H1 (cell line): ENCODE measurements at regions not wholly inside any gene's neighbourhood (a gene's known extent, or its start where the extent isn't known, plus 50 kb on each side); places are given as distances from the start of the nearest gene placed in this dataset.

Experiments
- CTCF ChIA-PET: fragments of 300-600 bp; sonication (Branson Sonifier 250); formaldehyde crosslinking; loops from one replicate; lab custom pipeline; 2021; ENCODE audit not compliant: partially characterized antibody; lab: Charles Lee
- POLR2A ChIA-PET: fragments of 300-600 bp; sonication (Branson Sonifier 250); formaldehyde crosslinking; loops from one replicate; lab custom pipeline; 2021; ENCODE audit warnings: inconsistent platforms; ENCODE audit not compliant: partially characterized antibody; lab: Charles Lee
- DNase-seq, 2 experiments: peaks; one replicate each; pipeline versions ENCODE4 v3.0.0 to v3.0.0-alpha.2; 2010 to 2022; ENCODE audit warnings: low spot score in 2 of 2, low read depth in 1 of 2, mixed read lengths in 1 of 2
- FAIRE-seq: peaks from 2 replicates; lab custom pipeline; 2011; peaks lifted over from hg19 to GRCh38; lab: Jason Lieb, UNC
- H2AFZ ChIP-seq: 2 replicates; pipeline ENCODE4 v1.8.1; 2012; ENCODE audit warnings: low read length, inconsistent platforms
- H2AK5ac ChIP-seq: 2 replicates; pipeline ENCODE4 v1.6.1; 2013; ENCODE audit warnings: low read depth, low read length
- H2BK120ac ChIP-seq: replicated peaks from 2 replicates; pipeline ENCODE3; 2013; ENCODE audit warnings: low read depth, low read length, inconsistent platforms
- H2BK12ac ChIP-seq: 2 replicates; pipeline ENCODE4 v1.6.1; 2013; ENCODE audit warnings: low read depth, low read length
- H2BK15ac ChIP-seq: 2 replicates; pipeline ENCODE4 v1.6.1; 2013; ENCODE audit warnings: low read length
- H2BK20ac ChIP-seq: 2 replicates; pipeline ENCODE4 v1.6.1; 2013; ENCODE audit warnings: low read length
- H2BK5ac ChIP-seq: 2 replicates; pipeline ENCODE4 v1.6.1; 2013; ENCODE audit warnings: low read depth, low read length
- H3K14ac ChIP-seq: 2 replicates; pipeline ENCODE4 v1.6.1; 2013; ENCODE audit warnings: inconsistent platforms; ENCODE audit not compliant: insufficient read length
- H3K18ac ChIP-seq: 2 replicates; pipeline ENCODE4 v1.6.1; 2013; ENCODE audit warnings: low read length; ENCODE audit errors: extremely low read depth
- H3K23ac ChIP-seq: 2 replicates; pipeline ENCODE4 v1.6.1; 2013; ENCODE audit warnings: inconsistent platforms; ENCODE audit not compliant: insufficient read length
- H3K23me2 ChIP-seq: 2 replicates; pipeline ENCODE4 v1.6.1; 2013; ENCODE audit warnings: low read depth, low read length
- H3K27ac ChIP-seq: 2 replicates; pipeline ENCODE4 v1.6.1; 2011; ENCODE audit warnings: low read depth, low read length, inconsistent platforms
- H3K27me3 ChIP-seq, 4 experiments: replicated peaks in 1 of 4; 1 replicate in 1 of 4; 2 replicates in 3 of 4; pipeline versions ENCODE4 v1.6.1 to v1.8.1; 2011 to 2013; ENCODE audit warnings: low read length in 3 of 4, mild to moderate bottlenecking in 3 of 4, inconsistent platforms in 2 of 4, mixed read lengths in 2 of 4, moderate library complexity in 1 of 4; ENCODE audit not compliant: control insufficient read depth in 3 of 4, insufficient read depth in 3 of 4; ENCODE audit errors: extremely low read depth in 1 of 4
- H3K36me3 ChIP-seq, 4 experiments: 2 replicates each; pipeline versions ENCODE4 v1.6.1 to v1.8.1; 2011 to 2013; ENCODE audit warnings: mild to moderate bottlenecking in 4 of 4, low read length in 3 of 4, moderate library complexity in 2 of 4, control low read depth in 1 of 4, inconsistent platforms in 1 of 4; ENCODE audit not compliant: insufficient read depth in 4 of 4, control insufficient read depth in 2 of 4
- H3K4ac ChIP-seq: replicated peaks from 2 replicates; pipeline ENCODE3; 2013; ENCODE audit warnings: low read length, low read depth, mixed read lengths, inconsistent platforms; ENCODE audit not compliant: insufficient read length
- H3K4me1 ChIP-seq, 4 experiments: replicated peaks in 1 of 4; 1 replicate in 1 of 4; 2 replicates in 3 of 4; pipeline versions ENCODE4 v1.6.1 to v1.8.1; 2011 to 2013; ENCODE audit warnings: low read length in 3 of 4, inconsistent platforms in 2 of 4, mixed read lengths in 1 of 4; ENCODE audit not compliant: insufficient read depth in 4 of 4, control insufficient read depth in 3 of 4
- H3K4me2 ChIP-seq, 2 experiments: 2 replicates each; pipeline versions ENCODE4 v1.6.1 to v1.8.1; 2011 to 2013; ENCODE audit warnings: low read depth in 2 of 2, low read length in 2 of 2, control low read depth in 1 of 2, inconsistent platforms in 1 of 2, mild to moderate bottlenecking in 1 of 2; ENCODE audit not compliant: insufficient read depth in 1 of 2
- H3K4me3 ChIP-seq, 4 experiments: fragments of 200-600, 300-600 bp in 1 of 4; sonication (generic), shearing (Covaris generic), sonication (Bioruptor Twin) in 1 of 4; 2 replicates each; pipeline versions ENCODE4 v1.5.1 to v1.8.1; 2011 to 2016; ENCODE audit warnings: low read length in 4 of 4, low read depth in 3 of 4, control low read depth in 2 of 4, inconsistent platforms in 2 of 4, mild to moderate bottlenecking in 2 of 4, mixed read lengths in 1 of 4, moderate library complexity in 1 of 4; ENCODE audit not compliant: insufficient read depth in 2 of 4; ENCODE audit errors: extremely low read depth in 1 of 4
- H3K56ac ChIP-seq: replicated peaks from 2 replicates; pipeline ENCODE3; 2013; ENCODE audit warnings: low read depth, mild to moderate bottlenecking, mixed read lengths, low read length, inconsistent platforms; ENCODE audit not compliant: insufficient read length
- H3K79me1 ChIP-seq: 2 replicates; pipeline ENCODE4 v1.6.1; 2013; ENCODE audit warnings: low read depth, low read length, control low read depth
- H3K79me2 ChIP-seq, 2 experiments: 2 replicates each; pipeline versions ENCODE4 v1.6.1 to v1.8.1; 2012 to 2013; ENCODE audit warnings: low read length in 2 of 2, mild to moderate bottlenecking in 2 of 2, inconsistent platforms in 1 of 2; ENCODE audit not compliant: insufficient read depth in 2 of 2, control insufficient read depth in 1 of 2
- H3K9ac ChIP-seq, 4 experiments: replicated peaks in 1 of 4; 1 replicate in 1 of 4; 2 replicates in 3 of 4; pipeline versions ENCODE4 v1.6.1 to v1.8.1; 2011 to 2013; ENCODE audit warnings: low read depth in 3 of 4, low read length in 3 of 4, control low read depth in 2 of 4, mild to moderate bottlenecking in 2 of 4, moderate library complexity in 2 of 4, inconsistent platforms in 1 of 4; ENCODE audit errors: extremely low read depth in 1 of 4
- H3K9me3 ChIP-seq, 2 experiments: 2 replicates each; pipeline versions ENCODE4 v1.6.1 to v1.8.1; 2012 to 2013; ENCODE audit warnings: mild to moderate bottlenecking in 2 of 2, moderate library complexity in 2 of 2, control low read depth in 1 of 2, inconsistent platforms in 1 of 2, low read depth in 1 of 2, low read length in 1 of 2, mixed read lengths in 1 of 2; ENCODE audit not compliant: insufficient read depth in 2 of 2
- H4K20me1 ChIP-seq, 2 experiments: replicated peaks in 1 of 2; 2 replicates each; pipeline versions ENCODE3 to v1.8.1; 2011 to 2013; ENCODE audit warnings: inconsistent platforms in 2 of 2, low read length in 2 of 2, mild to moderate bottlenecking in 1 of 2; ENCODE audit not compliant: insufficient read depth in 2 of 2, control insufficient read depth in 1 of 2
- H4K5ac ChIP-seq: 2 replicates; pipeline ENCODE4 v1.6.1; 2013; ENCODE audit warnings: low read length, low read depth, mixed read lengths, inconsistent platforms; ENCODE audit not compliant: insufficient read length
- H4K8ac ChIP-seq: 2 replicates; pipeline ENCODE4 v1.8.0; 2013; ENCODE audit warnings: mild to moderate bottlenecking, moderate library complexity, low read length, inconsistent platforms; ENCODE audit not compliant: insufficient read depth; ENCODE audit errors: extremely low read depth
- H4K91ac ChIP-seq: replicated peaks from 2 replicates; pipeline ENCODE3; 2013; ENCODE audit warnings: low read length, mixed read lengths, inconsistent platforms; ENCODE audit not compliant: insufficient read length
- PHF8 ChIP-seq: fragments of 200-600 bp; sonication (generic); conservative IDR thresholded peaks from 2 replicates; pipeline ENCODE4 v1.7.1; 2012; ENCODE audit warnings: low read depth, mild to moderate bottlenecking, inconsistent platforms, low read length, moderate library complexity
- SAP30 ChIP-seq: fragments of 300-600 bp; sonication (generic); IDR thresholded peaks from 2 replicates; pipeline ENCODE4 v1.7.1; 2012; ENCODE audit warnings: low read length, moderate library complexity, mild to moderate bottlenecking, inconsistent platforms; ENCODE audit not compliant: insufficient read depth, insufficient replicate concordance
- SIN3A ChIP-seq, 2 experiments: IDR thresholded peaks in 1 of 2; conservative IDR thresholded peaks in 1 of 2; 2 replicates each; pipeline ENCODE4 v1.6.1; 2011 to 2012; ENCODE audit warnings: low read length in 2 of 2, improper control_type of control experiment in 1 of 2, low read depth in 1 of 2, mild to moderate bottlenecking in 1 of 2
- WGBS, 2 experiments: shearing (Covaris generic) in 1 of 2; methylation state at CpG; one replicate each; pipeline versions ENCODE4 v1.1.6 to v1.1.7; 2013 to 2015; ENCODE audit warnings: low lambda C conversion rate in 2 of 2, mixed read lengths in 2 of 2, inconsistent platforms in 1 of 2, low coverage in 1 of 2, missing lambda C conversion rate in 1 of 2; ENCODE audit not compliant: insufficient replicate concordance in 2 of 2, insufficient coverage in 1 of 2, insufficient read length in 1 of 2; ENCODE audit errors: extremely low coverage in 1 of 2, missing lambda C conversion rate in 1 of 2; 5-methylcytosine and 5-hydroxymethylcytosine counted together

DNA sequence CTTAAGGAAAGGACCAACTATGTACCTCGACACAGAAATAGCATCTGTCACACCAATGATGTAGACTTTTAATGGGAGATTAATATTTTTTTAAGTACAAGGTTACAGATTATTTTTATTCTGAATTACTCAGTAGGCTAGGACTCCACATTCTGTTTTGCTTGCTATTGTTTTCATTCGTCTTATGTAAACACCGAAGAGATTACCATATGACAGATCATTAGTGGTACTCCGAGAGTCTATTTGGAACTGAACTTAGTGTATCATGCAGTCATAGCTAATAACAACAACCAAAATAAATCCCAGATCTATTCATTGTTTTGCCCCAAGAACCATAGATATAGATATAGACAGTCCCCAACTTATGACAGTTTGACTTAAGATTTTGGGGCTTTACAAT lies 139.7 kb upstream of the SPRY1 start:
- H4K5ac ChIP-seq = no peak overlapping the region
- H3K27ac ChIP-seq = no peak overlapping the region
- H2AFZ ChIP-seq = no peak overlapping the region
- H3K36me3 ChIP-seq = no peaks in the 10 kb centered on the region
- no peak overlapping the region for H4K8ac ChIP-seq
- no peaks in the 10 kb centered on the region for H3K4me1 ChIP-seq
- H3K4ac ChIP-seq = no peak overlapping the region
- no peak overlapping the region for H3K9ac ChIP-seq
- no peak overlapping the region for H2AK5ac ChIP-seq
- H2BK5ac ChIP-seq = no peak overlapping the region
- H2BK20ac ChIP-seq = no peak overlapping the region
- no peak overlapping the region for H3K23ac ChIP-seq
- H3K4me2 ChIP-seq = no peak overlapping the region
- no peak overlapping the region for H2BK15ac ChIP-seq
- no peak overlapping the region for H3K14ac ChIP-seq
- H3K79me2 ChIP-seq = no peaks in the 10 kb centered on the region
- H2BK120ac ChIP-seq = no peak overlapping the region
- no peak overlapping the region for H3K56ac ChIP-seq
- CTCF ChIA-PET = interaction anchor here (1.1 kb wide), 1 partner anchor 38 kb away, joined by 3 read pairs; no protein-coding TSS in a partner anchor
- H3K23me2 ChIP-seq = no peaks in the 10 kb centered on the region
- POLR2A ChIA-PET = no interaction called here
- no peak overlapping the region for H4K91ac ChIP-seq
- DNase-seq = no peak
- H3K27me3 ChIP-seq = no peaks in the 10 kb centered on the region
- H3K4me3 ChIP-seq = no peak overlapping the region
- H3K9me3 ChIP-seq = no peaks in the 10 kb centered on the region
- FAIRE-seq = no peak
- 93% methylated on average over 4 of the region's 4 CpGs; no CpG with 5 or more reads in 1 of the 2 experiments for WGBS, 2 experiments
- no peak overlapping the region for H2BK12ac ChIP-seq
- H3K18ac ChIP-seq = no peak overlapping the region
- H4K20me1 ChIP-seq = no peaks in the 10 kb centered on the region
- H3K79me1 ChIP-seq = no peaks in the 10 kb centered on the region
- TF ChIP-seq SAP30 (no peak), PHF8 (no peak), SIN3A (conservative IDR thresholded peaks at IDR 0.05 in 1 of 2, IDR thresholded peaks at IDR 0.05 in 1 of 2; ENCODE audit: low read depth in 1 of 2, low read length in 2 of 2) (no peak)
